Testis (tissue), 2 donors: ENCODE measurements at regions not wholly inside any gene's neighbourhood (a gene's known extent, or its start where the extent isn't known, plus 50 kb on each side); places are given as distances from the start of the nearest gene placed in this dataset.

Experiments
- POLR2A ChIP-seq: fragments of 450-650 bp; IDR thresholded peaks from one replicate; pipeline ENCODE4 v1.6.1; 2017; ENCODE audit warnings: antibody characterized with exemption, mild to moderate bottlenecking, moderate library complexity
- TF ChIP-seq, protein P1 (sequence below), 3 experiments: fragments of 450-650 bp in 2 of 3; fragments of 200-600 bp in 1 of 3; sonication (generic) in 1 of 3; IDR thresholded peaks; one replicate each; pipeline ENCODE4 v1.5.1; 2016 to 2019; ENCODE audit warnings: antibody characterized with exemption in 3 of 3, mild to moderate bottlenecking in 2 of 3, moderate library complexity in 1 of 3

DNA sequence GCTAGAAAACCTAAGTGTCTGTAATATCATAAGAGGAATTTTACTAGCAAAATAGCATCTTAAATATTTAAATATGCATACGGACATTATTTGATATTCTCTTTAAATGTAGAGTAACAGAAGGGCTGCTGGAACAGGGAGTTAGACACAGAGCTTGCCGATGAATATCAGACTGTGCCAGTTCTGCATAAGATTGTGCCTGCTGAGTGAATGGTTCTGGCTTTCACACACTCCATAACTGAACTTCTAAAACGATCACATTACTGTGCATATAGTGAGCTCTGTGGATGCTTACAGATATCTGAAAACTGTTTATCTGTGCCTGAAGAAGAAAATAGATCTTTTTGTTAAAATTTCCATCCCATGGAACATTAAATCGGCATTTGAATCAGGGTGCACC lies 867.4 kb upstream of the PCDH10 start:
- TF ChIP-seq, protein P1, sequence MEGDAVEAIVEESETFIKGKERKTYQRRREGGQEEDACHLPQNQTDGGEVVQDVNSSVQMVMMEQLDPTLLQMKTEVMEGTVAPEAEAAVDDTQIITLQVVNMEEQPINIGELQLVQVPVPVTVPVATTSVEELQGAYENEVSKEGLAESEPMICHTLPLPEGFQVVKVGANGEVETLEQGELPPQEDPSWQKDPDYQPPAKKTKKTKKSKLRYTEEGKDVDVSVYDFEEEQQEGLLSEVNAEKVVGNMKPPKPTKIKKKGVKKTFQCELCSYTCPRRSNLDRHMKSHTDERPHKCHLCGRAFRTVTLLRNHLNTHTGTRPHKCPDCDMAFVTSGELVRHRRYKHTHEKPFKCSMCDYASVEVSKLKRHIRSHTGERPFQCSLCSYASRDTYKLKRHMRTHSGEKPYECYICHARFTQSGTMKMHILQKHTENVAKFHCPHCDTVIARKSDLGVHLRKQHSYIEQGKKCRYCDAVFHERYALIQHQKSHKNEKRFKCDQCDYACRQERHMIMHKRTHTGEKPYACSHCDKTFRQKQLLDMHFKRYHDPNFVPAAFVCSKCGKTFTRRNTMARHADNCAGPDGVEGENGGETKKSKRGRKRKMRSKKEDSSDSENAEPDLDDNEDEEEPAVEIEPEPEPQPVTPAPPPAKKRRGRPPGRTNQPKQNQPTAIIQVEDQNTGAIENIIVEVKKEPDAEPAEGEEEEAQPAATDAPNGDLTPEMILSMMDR (IDR thresholded peaks at IDR 0.05), result no peak
- no peak for TF ChIP-seq POLR2A
